ENCODE measurements at regions not wholly inside any gene's neighbourhood (a gene's known extent, or its start where the extent isn't known, plus 50 kb on each side); places are given as distances from the start of the nearest gene placed in this dataset.

GRCh38 chr15:37289109-37289765 is 188.9 kb upstream of the MEIS2 start:
- TF ChIP-seq POLR2A (IDR thresholded peaks at IDR 0.05) (no peak), CTCF (IDR thresholded peaks at IDR 0.05) (no peak)

Data from vagina (tissue), 2 donors.